ENCODE measurements at regions not wholly inside any gene's neighbourhood (a gene's known extent, or its start where the extent isn't known, plus 50 kb on each side); places are given as distances from the start of the nearest gene placed in this dataset.
"Not testable (repeated sequence)": the region's sequence is repeated elsewhere in the genome, so short reads cannot be mapped to it uniquely, and the experiment has no call there.

DNA sequence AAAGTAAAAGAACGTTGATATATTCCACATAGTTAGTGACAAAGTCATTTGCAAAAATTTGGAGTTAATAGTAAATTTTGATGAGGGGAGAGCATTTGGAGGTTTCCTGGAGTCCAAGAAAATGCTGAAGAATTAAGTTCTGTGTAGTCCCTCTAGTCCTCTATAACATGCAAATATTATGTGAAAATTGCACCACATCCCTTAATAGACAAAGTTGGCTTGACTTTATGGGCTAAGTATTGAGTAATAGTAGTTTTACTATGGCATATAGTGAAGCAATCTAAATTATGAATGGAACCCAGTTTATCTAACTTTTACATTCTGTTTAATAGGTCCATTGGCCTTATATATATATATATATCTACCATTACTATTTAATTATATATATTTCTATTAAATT is 66.4 kb upstream of the DCN start:
- no peaks in the 10 kb centered on the region for H3K9me3 Mint-ChIP-seq

DNA sequence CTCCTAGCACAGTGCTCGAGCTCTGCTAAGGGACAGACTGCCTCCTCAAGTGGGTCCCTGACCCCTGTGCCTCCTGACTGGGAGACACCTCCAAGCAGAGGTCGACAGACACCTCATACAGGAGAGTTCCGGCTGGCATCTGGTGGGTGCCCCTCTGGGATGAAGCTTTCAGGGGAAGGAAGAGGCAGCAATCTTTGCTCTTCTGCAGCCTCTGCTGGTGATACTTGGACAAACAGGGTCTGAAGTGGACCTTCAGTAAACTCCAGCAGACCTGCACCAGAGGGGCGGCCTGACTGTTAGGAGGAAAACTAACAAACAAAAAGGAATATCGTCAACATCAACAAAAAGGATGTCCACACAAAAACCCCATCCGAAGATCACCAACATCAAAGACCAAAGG is 60.6 kb upstream of the DCN start:
- not testable (repeated sequence) for H3K27me3 Mint-ChIP-seq (ENCODE audit: low read depth); H3K27ac Mint-ChIP-seq (ENCODE audit: unreplicated experiment); H3K36me3 Mint-ChIP-seq (ENCODE audit: low read depth); H3K4me1 Mint-ChIP-seq; H3K9me3 Mint-ChIP-seq; DNase-seq (ENCODE audit: low read depth, low spot score); H3K4me3 Mint-ChIP-seq

More for the DNA sequence above, 66.4 kb upstream of the DCN start:
- Mint-ChIP-seq H3K27me3 (ENCODE audit: low read depth) (no peaks in the 10 kb centered on the region), H3K27ac (ENCODE audit: unreplicated experiment) (no peak overlapping the region), H3K4me1 (no peaks in the 10 kb centered on the region), H3K4me3 (no peak overlapping the region), H3K36me3 (ENCODE audit: low read depth) (no peaks in the 10 kb centered on the region)
- DNase-seq (ENCODE audit: low read depth, low spot score), result no peak
- TF ChIP-seq, protein P1, sequence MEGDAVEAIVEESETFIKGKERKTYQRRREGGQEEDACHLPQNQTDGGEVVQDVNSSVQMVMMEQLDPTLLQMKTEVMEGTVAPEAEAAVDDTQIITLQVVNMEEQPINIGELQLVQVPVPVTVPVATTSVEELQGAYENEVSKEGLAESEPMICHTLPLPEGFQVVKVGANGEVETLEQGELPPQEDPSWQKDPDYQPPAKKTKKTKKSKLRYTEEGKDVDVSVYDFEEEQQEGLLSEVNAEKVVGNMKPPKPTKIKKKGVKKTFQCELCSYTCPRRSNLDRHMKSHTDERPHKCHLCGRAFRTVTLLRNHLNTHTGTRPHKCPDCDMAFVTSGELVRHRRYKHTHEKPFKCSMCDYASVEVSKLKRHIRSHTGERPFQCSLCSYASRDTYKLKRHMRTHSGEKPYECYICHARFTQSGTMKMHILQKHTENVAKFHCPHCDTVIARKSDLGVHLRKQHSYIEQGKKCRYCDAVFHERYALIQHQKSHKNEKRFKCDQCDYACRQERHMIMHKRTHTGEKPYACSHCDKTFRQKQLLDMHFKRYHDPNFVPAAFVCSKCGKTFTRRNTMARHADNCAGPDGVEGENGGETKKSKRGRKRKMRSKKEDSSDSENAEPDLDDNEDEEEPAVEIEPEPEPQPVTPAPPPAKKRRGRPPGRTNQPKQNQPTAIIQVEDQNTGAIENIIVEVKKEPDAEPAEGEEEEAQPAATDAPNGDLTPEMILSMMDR (conservative IDR thresholded peaks at IDR 0.05), result no peak

DNA sequence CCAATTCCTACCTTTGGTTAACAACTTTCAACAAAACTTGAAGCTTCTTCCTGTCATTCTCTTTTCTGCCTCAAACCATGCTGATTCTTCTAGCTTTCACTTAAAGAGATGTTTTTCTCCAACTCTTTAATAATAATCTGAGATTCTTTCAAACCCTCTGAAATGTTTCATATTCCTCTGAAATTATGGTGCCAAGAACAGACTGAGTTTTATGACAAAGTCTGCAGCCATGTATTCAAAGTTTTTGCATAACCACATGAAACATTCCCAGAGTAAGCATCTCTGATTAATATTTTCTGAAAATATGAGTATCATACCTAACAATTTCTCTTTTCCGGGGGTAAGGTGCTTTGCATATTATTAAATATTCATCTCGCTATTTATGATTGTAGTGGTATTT is 59.1 kb upstream of the DCN start:
- H3K4me3 Mint-ChIP-seq, result no peak overlapping the region
- TF ChIP-seq, protein P1 (conservative IDR thresholded peaks at IDR 0.05), result no peak
- no peaks in the 10 kb centered on the region for H3K36me3 Mint-ChIP-seq (ENCODE audit: low read depth)
- H3K27me3 Mint-ChIP-seq (ENCODE audit: low read depth), result no peaks in the 10 kb centered on the region
- DNase-seq (ENCODE audit: low read depth, low spot score), result no peak
- no peaks in the 10 kb centered on the region for H3K4me1 Mint-ChIP-seq
- peaks cover 3% of the 10 kb centered on the region for H3K9me3 Mint-ChIP-seq
- no peak overlapping the region for H3K27ac Mint-ChIP-seq (ENCODE audit: unreplicated experiment)

DNA sequence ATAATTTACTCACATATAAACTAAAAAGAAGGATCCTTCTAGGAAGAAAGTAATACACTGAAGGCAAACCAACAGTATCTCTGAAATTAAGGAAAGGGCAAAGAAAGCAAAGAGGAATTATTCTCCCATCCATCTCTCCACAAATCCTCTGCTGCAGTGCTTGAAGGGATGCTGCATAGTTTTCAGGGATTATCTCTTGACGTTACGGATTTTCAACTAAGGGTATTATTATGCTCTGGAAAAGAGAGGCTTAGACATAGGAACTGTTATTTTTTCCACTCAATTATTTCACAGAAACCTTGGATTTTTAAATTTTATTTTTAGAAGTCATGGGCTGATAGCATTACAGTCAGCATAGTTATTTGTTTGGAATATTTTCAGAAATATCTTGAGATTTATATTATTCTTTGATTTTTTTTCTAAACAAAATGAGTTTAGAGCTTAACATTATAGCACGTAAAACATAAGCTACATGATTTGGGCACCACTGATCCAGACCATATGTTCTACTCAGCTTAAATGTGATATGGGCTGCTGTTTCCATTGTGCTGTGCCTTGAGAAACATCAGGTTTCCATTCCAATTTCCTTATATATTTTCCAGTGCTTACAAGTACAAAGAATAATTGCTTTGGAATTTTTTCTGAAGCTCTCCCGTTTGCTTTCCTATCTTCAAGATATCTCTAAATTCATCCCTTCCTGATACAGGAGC is 57.9 kb upstream of the DCN start:
- H3K4me3 Mint-ChIP-seq, result no peak overlapping the region
- H3K27me3 Mint-ChIP-seq (ENCODE audit: low read depth), result no peaks in the 10 kb centered on the region
- peaks cover 3% of the 10 kb centered on the region for H3K9me3 Mint-ChIP-seq
- DNase-seq (ENCODE audit: low read depth, low spot score), result no peak
- no peak overlapping the region for H3K27ac Mint-ChIP-seq (ENCODE audit: unreplicated experiment)
- H3K36me3 Mint-ChIP-seq (ENCODE audit: low read depth), result no peaks in the 10 kb centered on the region
- no peaks in the 10 kb centered on the region for H3K4me1 Mint-ChIP-seq
- TF ChIP-seq, protein P1 (conservative IDR thresholded peaks at IDR 0.05), result no peak

DNA sequence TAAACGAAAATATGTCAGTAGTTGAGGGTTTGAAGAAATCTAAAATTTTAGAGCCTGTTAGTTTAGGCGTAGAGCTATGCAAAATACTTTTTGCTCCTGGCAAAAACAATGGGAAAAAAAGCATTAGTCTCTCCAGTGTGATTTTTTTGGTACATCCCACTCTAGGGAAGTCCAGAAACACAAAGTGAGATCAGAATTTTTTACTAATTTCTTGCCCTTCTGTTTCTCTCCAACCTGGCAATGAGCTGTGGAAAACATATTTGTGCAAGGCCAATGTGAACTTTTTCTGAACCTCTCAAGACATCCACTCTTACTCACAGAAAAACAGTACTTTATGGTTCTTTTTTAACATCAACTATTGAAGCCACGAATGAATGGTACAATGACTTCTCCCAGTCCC is 56.9 kb upstream of the DCN start:
- no peak for DNase-seq (ENCODE audit: low read depth, low spot score)
- Mint-ChIP-seq H3K9me3 (peaks cover 3% of the 10 kb centered on the region), H3K36me3 (ENCODE audit: low read depth) (no peaks in the 10 kb centered on the region), H3K27me3 (ENCODE audit: low read depth) (no peaks in the 10 kb centered on the region), H3K4me1 (no peaks in the 10 kb centered on the region), H3K4me3 (no peak overlapping the region), H3K27ac (ENCODE audit: unreplicated experiment) (no peak overlapping the region)
- TF ChIP-seq, protein P1 (conservative IDR thresholded peaks at IDR 0.05), result no peak
